Peyer's patch (tissue), 4 donors: ENCODE measurements at regions not wholly inside any gene's neighbourhood (a gene's known extent, or its start where the extent isn't known, plus 50 kb on each side); places are given as distances from the start of the nearest gene placed in this dataset.
"Not testable (repeated sequence)": the region's sequence is repeated elsewhere in the genome, so short reads cannot be mapped to it uniquely, and the experiment has no call there.

Experiments used
- DNase-seq, 3 donors: peaks; one replicate each; pipeline ENCODE4 v3.0.0-alpha.2; 2017 to 2019
- H3K27ac ChIP-seq, 4 donors: fragments of 200-600 bp; sonication (generic); one replicate each; pipeline ENCODE4 v1.5.1; 2016 to 2019
- H3K27me3 ChIP-seq, 2 donors: fragments of 200-600 bp; sonication (generic); one replicate each; pipeline ENCODE4 v1.5.1; 2019
- H3K36me3 ChIP-seq, 3 donors: fragments of 200-600 bp; sonication (generic); one replicate each; pipeline ENCODE4 v1.5.1; 2016 to 2019
- H3K4me1 ChIP-seq, 4 donors: fragments of 200-600 bp; sonication (generic); one replicate each; pipeline ENCODE4 v1.5.1; 2016 to 2019
- H3K4me3 ChIP-seq, 4 donors: fragments of 200-600 bp; sonication (generic); 1 replicate in 3 of 4; 2 replicates in 1 of 4; pipeline ENCODE4 v1.5.1; 2016 to 2019; ENCODE audit warnings: mild to moderate bottlenecking in 1 of 4
- H3K9me3 ChIP-seq, 4 donors: fragments of 200-600 bp; sonication (generic); one replicate each; pipeline ENCODE4 v1.5.1; 2016 to 2019; ENCODE audit warnings: mild to moderate bottlenecking in 1 of 4
- CTCF ChIP-seq, 6 experiments: fragments of 450-650 bp in 4 of 6; fragments of 200-600 bp in 2 of 6; sonication (generic) in 1 of 6; IDR thresholded peaks; one replicate each; pipeline ENCODE4 v1.5.1; 2017 to 2019; ENCODE audit warnings: antibody characterized with exemption in 6 of 6, mild to moderate bottlenecking in 3 of 6, moderate library complexity in 1 of 6
- POLR2A ChIP-seq, 2 donors: fragments of 450-650 bp; IDR thresholded peaks; one replicate each; pipeline ENCODE4 v1.5.1; 2017; ENCODE audit warnings: antibody characterized with exemption in 2 of 2, mild to moderate bottlenecking in 2 of 2, moderate library complexity in 2 of 2

- no peaks in the 10 kb centered on the region for H3K4me1 ChIP-seq
- DNase-seq, result no peak
- no peaks in the 10 kb centered on the region for H3K36me3 ChIP-seq
- no peaks in the 10 kb centered on the region for H3K27me3 ChIP-seq
- H3K4me3 ChIP-seq, result no peak overlapping the region
- TF ChIP-seq POLR2A (IDR thresholded peaks at IDR 0.05), result no peak
- TF ChIP-seq CTCF (IDR thresholded peaks at IDR 0.05), result no peak
- no peaks in the 10 kb centered on the region for H3K9me3 ChIP-seq
- H3K27ac ChIP-seq, result no peak overlapping the region
Measured at GRCh38 chr7:67631476-67631875, 634.8 kb downstream of the TYW1 start.

GRCh38 chr7:67635271-67635670 is 638.6 kb downstream of the TYW1 start:
- Histone ChIP-seq H3K4me1 (no peaks in the 10 kb centered on the region), H3K27me3 (no peaks in the 10 kb centered on the region), H3K36me3 (no peaks in the 10 kb centered on the region), H3K9me3 (no peaks in the 10 kb centered on the region), H3K27ac (no peak overlapping the region), H3K4me3 (no peak overlapping the region)
- DNase-seq, result no peak
- TF ChIP-seq CTCF (IDR thresholded peaks at IDR 0.05) (no peak), POLR2A (IDR thresholded peaks at IDR 0.05) (no peak)

- no peaks in the 10 kb centered on the region for H3K27me3 ChIP-seq
- TF ChIP-seq POLR2A (IDR thresholded peaks at IDR 0.05) (no peak), CTCF (IDR thresholded peaks at IDR 0.05) (no peak)
- H3K4me1 ChIP-seq, result no peaks in the 10 kb centered on the region
- peaks cover 0 to 3% (median 0%) of the 10 kb centered on the region in 4 donors for H3K9me3 ChIP-seq
- no peak for DNase-seq
- no peaks in the 10 kb centered on the region for H3K36me3 ChIP-seq
- no peak overlapping the region for H3K27ac ChIP-seq
- no peak overlapping the region for H3K4me3 ChIP-seq
Measured at GRCh38 chr7:67636348-67637022, 639.9 kb downstream of the TYW1 start.

- TF ChIP-seq CTCF (IDR thresholded peaks at IDR 0.05) (no peak), POLR2A (IDR thresholded peaks at IDR 0.05) (no peak)
- no peaks in the 10 kb centered on the region for H3K4me1 ChIP-seq
- no peak for DNase-seq
- H3K36me3 ChIP-seq, result no peaks in the 10 kb centered on the region
- H3K4me3 ChIP-seq, result no peak overlapping the region
- no peaks in the 10 kb centered on the region for H3K27me3 ChIP-seq
- H3K27ac ChIP-seq, result no peak overlapping the region
- H3K9me3 ChIP-seq, result peaks cover 0 to 3% (median 0%) of the 10 kb centered on the region in 4 donors
Measured at GRCh38 chr7:67637023-67637358, 640.4 kb downstream of the TYW1 start.

GRCh38 chr7:67642542-67642941 is 645.9 kb downstream of the TYW1 start:
- H3K27ac ChIP-seq, H3K36me3 ChIP-seq, H3K9me3 ChIP-seq, H3K27me3 ChIP-seq, H3K4me3 ChIP-seq, H3K4me1 ChIP-seq, DNase-seq: not testable (repeated sequence)

- TF ChIP-seq POLR2A (IDR thresholded peaks at IDR 0.05), result no peak
- H3K27me3 ChIP-seq, result no peaks in the 10 kb centered on the region
- H3K36me3 ChIP-seq, result no peaks in the 10 kb centered on the region
- peaks cover 0 to 3% (median 0%) of the 10 kb centered on the region in 4 donors for H3K9me3 ChIP-seq
- no peak overlapping the region for H3K4me3 ChIP-seq
- H3K27ac ChIP-seq, result no peak overlapping the region
- DNase-seq, result no peak
- H3K4me1 ChIP-seq, result no peaks in the 10 kb centered on the region
Measured at GRCh38 chr7:67644151-67644550, 647.5 kb downstream of the TYW1 start.

- Histone ChIP-seq H3K27me3 (no peaks in the 10 kb centered on the region), H3K4me3 (no peak overlapping the region), H3K36me3 (no peaks in the 10 kb centered on the region), H3K4me1 (no peaks in the 10 kb centered on the region), H3K27ac (no peak overlapping the region), H3K9me3 (no peaks in the 10 kb centered on the region)
- TF ChIP-seq CTCF (IDR thresholded peaks at IDR 0.05) (no peak), POLR2A (IDR thresholded peaks at IDR 0.05) (no peak)
- no peak for DNase-seq
Measured at GRCh38 chr7:67652937-67653336, 656.3 kb downstream of the TYW1 start.
